Activated CD4-positive, alpha-beta T cell treated with anti-CD3 and anti-CD28 coated beads, Interleukin-2, amount 50 U/mL, for 16 hours (primary cell): ENCODE measurements at regions not wholly inside any gene's neighbourhood (a gene's known extent, or its start where the extent isn't known, plus 50 kb on each side); places are given as distances from the start of the nearest gene placed in this dataset.
A peak's percentile ranks its signal among the peaks of the same experiment; 100 is the strongest.
"Not testable (repeated sequence)": the region's sequence is repeated elsewhere in the genome, so short reads cannot be mapped to it uniquely, and the experiment has no call there.

Source experiments
- DNase-seq: peaks from one replicate; pipeline ENCODE4 v3.0.0-alpha.2; 2020

- DNase-seq: no peak
Measured at GRCh38 chr5:112112346-112112745, 306.7 kb downstream of the EPB41L4A start.

- no peak for DNase-seq
Measured at GRCh38 chr5:112109331-112110007, 309.6 kb downstream of the EPB41L4A start.

- no peak for DNase-seq
Measured at GRCh38 chr5:112106878-112107277, 312.2 kb downstream of the EPB41L4A start.

- DNase-seq: no peak
Measured at GRCh38 chr5:112097768-112098167, 321.3 kb downstream of the EPB41L4A start.

- no peak for DNase-seq
Measured at GRCh38 chr5:112087222-112087621, 330.2 kb upstream of the NREP start.

- no peak for DNase-seq
Measured at GRCh38 chr5:112086740-112087139, 329.7 kb upstream of the NREP start.

GRCh38 chr5:112084149-112084548 is 327.2 kb upstream of the NREP start:
- DNase-seq: no peak

- no peak for DNase-seq
Measured at GRCh38 chr5:112083623-112084022, 326.6 kb upstream of the NREP start.

- peak; percentile 11 for DNase-seq
Measured at GRCh38 chr5:112077180-112077579, 320.2 kb upstream of the NREP start.

- no peak for DNase-seq
Measured at GRCh38 chr5:112070022-112070421, 313.0 kb upstream of the NREP start.

- no peak for DNase-seq
Measured at GRCh38 chr5:112069329-112069728, 312.3 kb upstream of the NREP start.

GRCh38 chr5:112068593-112068992 is 311.6 kb upstream of the NREP start:
- DNase-seq: no peak

- no peak for DNase-seq
Measured at GRCh38 chr5:112065781-112066180, 308.8 kb upstream of the NREP start.

- DNase-seq: no peak
Measured at GRCh38 chr5:112064956-112065355, 308.0 kb upstream of the NREP start.

- DNase-seq: no peak
Measured at GRCh38 chr5:112064271-112064701, 307.3 kb upstream of the NREP start.

GRCh38 chr5:112063856-112064255 is 306.9 kb upstream of the NREP start:
- DNase-seq: no peak

- DNase-seq: no peak
Measured at GRCh38 chr5:112063191-112063590, 306.2 kb upstream of the NREP start.

- DNase-seq: no peak
Measured at GRCh38 chr5:112062181-112062580, 305.2 kb upstream of the NREP start.

- no peak for DNase-seq
Measured at GRCh38 chr5:112061666-112062065, 304.7 kb upstream of the NREP start.

GRCh38 chr5:112059579-112060135 is 302.7 kb upstream of the NREP start:
- no peak for DNase-seq

- no peak for DNase-seq
Measured at GRCh38 chr5:112049738-112050137, 292.7 kb upstream of the NREP start.

- no peak for DNase-seq
Measured at GRCh38 chr5:112036206-112036605, 279.2 kb upstream of the NREP start.

- no peak for DNase-seq
Measured at GRCh38 chr5:112034421-112034979, 277.5 kb upstream of the NREP start.

- DNase-seq: not testable (repeated sequence)
Measured at GRCh38 chr5:112026879-112027278, 269.9 kb upstream of the NREP start.

- DNase-seq: no peak
Measured at GRCh38 chr5:112025757-112026156, 268.8 kb upstream of the NREP start.
